SH-SY5Y (cell line): ENCODE measurements at regions not wholly inside any gene's neighbourhood (a gene's known extent, or its start where the extent isn't known, plus 50 kb on each side); places are given as distances from the start of the nearest gene placed in this dataset.

Experiments used
- GATA2 ChIP-seq: IDR thresholded peaks from 2 replicates; pipeline ENCODE4 v1.6.1; 2011; ENCODE audit warnings: mild to moderate bottlenecking, low read depth, low read length
- GATA3 ChIP-seq: IDR thresholded peaks from 2 replicates; pipeline ENCODE4 v1.6.1; 2011; ENCODE audit warnings: low read depth, mild to moderate bottlenecking, low read length, moderate library complexity

- TF ChIP-seq GATA2 (no peak), GATA3 (no peak)
These were observed 383.3 kb upstream of the ATP11B start for GRCh38 chr3:182410051-182410450.
